ENCODE measurements at regions not wholly inside any gene's neighbourhood (a gene's known extent, or its start where the extent isn't known, plus 50 kb on each side); places are given as distances from the start of the nearest gene placed in this dataset.
"Not testable (repeated sequence)": the region's sequence is repeated elsewhere in the genome, so short reads cannot be mapped to it uniquely, and the experiment has no call there.

DNA sequence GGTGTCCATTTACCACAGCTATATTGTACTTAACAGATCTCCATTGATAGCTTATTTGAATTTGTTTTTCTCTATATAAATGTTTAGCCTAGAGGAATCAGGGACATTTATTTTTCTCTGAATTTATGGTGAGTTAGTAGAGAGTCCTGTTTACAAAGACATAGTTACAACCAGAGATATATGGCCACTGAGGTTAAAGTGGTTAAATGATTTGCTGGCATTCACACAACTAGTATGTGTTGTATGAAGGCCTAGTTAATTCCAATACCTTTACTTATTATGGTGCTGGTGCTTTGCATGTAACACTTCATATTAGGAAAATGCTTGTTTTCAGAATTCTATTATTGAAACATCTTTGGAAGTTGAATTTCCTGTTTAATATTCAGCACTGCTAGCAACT lies 63.0 kb upstream of the SEC22B start:
- DNase-seq; H3K36me3 ChIP-seq (ENCODE audit: insufficient read depth, low read length); H3K27me3 ChIP-seq (ENCODE audit: insufficient read depth, low read length, poor library complexity); H3K9ac ChIP-seq (ENCODE audit: low read depth, low read length); H3K79me2 ChIP-seq (ENCODE audit: insufficient read depth, low read length); H3K4me3 ChIP-seq (ENCODE audit: low read depth in 1 of 2, low read length in 2 of 2); H3K9me3 ChIP-seq (ENCODE audit: insufficient read depth, low read length, severe bottlenecking); ATAC-seq (ENCODE audit: insufficient read depth, low read depth); H3K4me1 ChIP-seq (ENCODE audit: insufficient read depth, low read length); H2AFZ ChIP-seq (ENCODE audit: low read depth, low read length); H3K4me2 ChIP-seq (ENCODE audit: insufficient read depth, low read length); H3K27ac ChIP-seq (ENCODE audit: low read length); H4K20me1 ChIP-seq (ENCODE audit: insufficient read depth, low read length): not testable (repeated sequence)

GRCh38 chr1:120238867-120239266 lies 62.5 kb upstream of the SEC22B start:
- H3K79me2 ChIP-seq (ENCODE audit: insufficient read depth, low read length); H3K9me3 ChIP-seq (ENCODE audit: insufficient read depth, low read length, severe bottlenecking); DNase-seq; H3K4me1 ChIP-seq (ENCODE audit: insufficient read depth, low read length); H3K27ac ChIP-seq (ENCODE audit: low read length); H2AFZ ChIP-seq (ENCODE audit: low read depth, low read length); H3K4me2 ChIP-seq (ENCODE audit: insufficient read depth, low read length); H3K36me3 ChIP-seq (ENCODE audit: insufficient read depth, low read length); H3K27me3 ChIP-seq (ENCODE audit: insufficient read depth, low read length, poor library complexity); H3K4me3 ChIP-seq (ENCODE audit: low read depth in 1 of 2, low read length in 2 of 2); H4K20me1 ChIP-seq (ENCODE audit: insufficient read depth, low read length); H3K9ac ChIP-seq (ENCODE audit: low read depth, low read length); ATAC-seq (ENCODE audit: insufficient read depth, low read depth): not testable (repeated sequence)

GRCh38 chr1:120233661-120234018 lies 57.3 kb upstream of the SEC22B start:
- H3K4me3 ChIP-seq (ENCODE audit: low read depth in 1 of 2, low read length in 2 of 2); H2AFZ ChIP-seq (ENCODE audit: low read depth, low read length); H3K9ac ChIP-seq (ENCODE audit: low read depth, low read length); H3K79me2 ChIP-seq (ENCODE audit: insufficient read depth, low read length); H3K9me3 ChIP-seq (ENCODE audit: insufficient read depth, low read length, severe bottlenecking); H4K20me1 ChIP-seq (ENCODE audit: insufficient read depth, low read length); H3K27me3 ChIP-seq (ENCODE audit: insufficient read depth, low read length, poor library complexity); H3K36me3 ChIP-seq (ENCODE audit: insufficient read depth, low read length); H3K4me2 ChIP-seq (ENCODE audit: insufficient read depth, low read length); H3K4me1 ChIP-seq (ENCODE audit: insufficient read depth, low read length); ATAC-seq (ENCODE audit: insufficient read depth, low read depth); DNase-seq; H3K27ac ChIP-seq (ENCODE audit: low read length): not testable (repeated sequence)

DNA sequence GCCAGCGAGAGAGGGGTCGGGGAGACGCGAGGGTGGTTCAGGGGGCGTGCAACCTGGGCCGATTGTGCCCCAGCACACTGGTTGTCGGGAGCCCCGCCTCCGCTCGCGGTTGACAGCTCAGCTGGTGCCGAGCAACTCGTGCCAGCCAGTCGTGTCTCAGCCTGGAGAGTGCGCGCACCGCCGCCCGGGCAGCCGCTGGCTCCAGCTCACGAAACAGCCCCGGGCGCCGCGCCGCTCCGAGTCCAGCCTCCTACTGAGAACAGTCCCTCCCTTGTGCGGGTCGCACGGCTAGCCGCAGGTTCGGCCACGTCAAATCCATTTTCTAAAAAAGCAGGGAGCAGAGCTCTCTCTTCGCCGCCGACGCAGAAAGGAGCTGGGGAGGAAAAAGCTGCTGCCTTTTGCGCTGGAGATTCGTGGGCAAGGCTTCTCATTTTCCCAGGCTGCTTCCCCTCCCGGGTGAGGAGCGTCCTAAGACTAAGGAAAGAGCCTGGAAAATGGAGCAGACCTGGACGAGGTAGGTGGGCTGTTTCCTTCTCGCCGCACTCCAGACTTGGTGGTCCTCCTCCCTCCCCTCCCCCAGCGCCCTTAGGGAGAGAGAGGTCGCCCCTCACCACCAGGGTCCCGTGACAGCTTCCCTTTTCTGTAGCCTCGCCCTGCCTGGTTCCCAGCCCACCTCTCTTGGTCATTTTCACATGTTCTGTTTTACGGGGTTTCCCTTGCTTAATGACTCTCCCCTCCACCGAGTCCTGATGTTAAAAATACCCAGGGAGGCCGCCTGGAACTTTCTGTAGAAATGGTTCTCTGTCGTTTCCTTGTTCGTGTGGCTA lies 56.7 kb upstream of the SEC22B start:
- not testable (repeated sequence) for H3K4me1 ChIP-seq (ENCODE audit: insufficient read depth, low read length); H3K27me3 ChIP-seq (ENCODE audit: insufficient read depth, low read length, poor library complexity); H2AFZ ChIP-seq (ENCODE audit: low read depth, low read length); H3K9ac ChIP-seq (ENCODE audit: low read depth, low read length); H3K4me3 ChIP-seq (ENCODE audit: low read depth in 1 of 2, low read length in 2 of 2); H3K79me2 ChIP-seq (ENCODE audit: insufficient read depth, low read length); H4K20me1 ChIP-seq (ENCODE audit: insufficient read depth, low read length); H3K36me3 ChIP-seq (ENCODE audit: insufficient read depth, low read length); H3K27ac ChIP-seq (ENCODE audit: low read length); H3K9me3 ChIP-seq (ENCODE audit: insufficient read depth, low read length, severe bottlenecking)
- ATAC-seq (ENCODE audit: insufficient read depth, low read depth), result peak; percentile 99
- peak overlapping the region; percentile 52; the same call in 1 of the 2 replicates for H3K4me2 ChIP-seq (ENCODE audit: insufficient read depth, low read length)
- peak; percentile 3 for DNase-seq

GRCh38 chr1:120229835-120230234 lies 53.5 kb upstream of the SEC22B start:
- H3K27ac ChIP-seq (ENCODE audit: low read length); H3K9ac ChIP-seq (ENCODE audit: low read depth, low read length); H3K9me3 ChIP-seq (ENCODE audit: insufficient read depth, low read length, severe bottlenecking); H3K4me2 ChIP-seq (ENCODE audit: insufficient read depth, low read length); H3K4me3 ChIP-seq (ENCODE audit: low read depth in 1 of 2, low read length in 2 of 2); H2AFZ ChIP-seq (ENCODE audit: low read depth, low read length); H4K20me1 ChIP-seq (ENCODE audit: insufficient read depth, low read length); H3K27me3 ChIP-seq (ENCODE audit: insufficient read depth, low read length, poor library complexity); ATAC-seq (ENCODE audit: insufficient read depth, low read depth); H3K79me2 ChIP-seq (ENCODE audit: insufficient read depth, low read length); H3K4me1 ChIP-seq (ENCODE audit: insufficient read depth, low read length); H3K36me3 ChIP-seq (ENCODE audit: insufficient read depth, low read length); DNase-seq: not testable (repeated sequence)
